ENCODE measurements at regions not wholly inside any gene's neighbourhood (a gene's known extent, or its start where the extent isn't known, plus 50 kb on each side); places are given as distances from the start of the nearest gene placed in this dataset.
"Not testable (repeated sequence)": the region's sequence is repeated elsewhere in the genome, so short reads cannot be mapped to it uniquely, and the experiment has no call there.

- DNase-seq (ENCODE audit: low read depth in 2 of 3, low spot score in 2 of 3), result no peak
These were observed 740.2 kb upstream of the ZNF608 start for GRCh38 chr5:125486634-125487033.

DNA sequence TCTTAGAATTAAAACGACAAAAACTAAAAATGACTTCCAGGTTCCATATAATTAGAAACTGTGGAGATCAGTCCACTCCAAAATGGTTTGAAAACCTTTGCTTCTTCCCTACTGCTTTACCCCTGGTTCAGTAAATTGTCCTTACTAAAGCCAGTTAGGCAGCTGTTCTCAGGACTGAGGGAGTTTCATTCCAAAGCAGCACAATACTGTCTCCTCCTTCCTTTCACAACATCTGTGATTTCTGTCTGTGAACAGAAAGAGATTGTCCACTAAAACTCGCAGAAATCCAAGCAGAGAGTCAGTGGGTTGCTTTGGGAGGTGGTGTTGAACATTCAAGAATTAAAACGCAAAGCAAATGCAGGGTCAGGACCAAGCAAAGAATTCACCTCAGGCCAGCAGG is 740.8 kb upstream of the ZNF608 start:
- DNase-seq (ENCODE audit: low read depth in 2 of 3, low spot score in 2 of 3), result no peak

DNA sequence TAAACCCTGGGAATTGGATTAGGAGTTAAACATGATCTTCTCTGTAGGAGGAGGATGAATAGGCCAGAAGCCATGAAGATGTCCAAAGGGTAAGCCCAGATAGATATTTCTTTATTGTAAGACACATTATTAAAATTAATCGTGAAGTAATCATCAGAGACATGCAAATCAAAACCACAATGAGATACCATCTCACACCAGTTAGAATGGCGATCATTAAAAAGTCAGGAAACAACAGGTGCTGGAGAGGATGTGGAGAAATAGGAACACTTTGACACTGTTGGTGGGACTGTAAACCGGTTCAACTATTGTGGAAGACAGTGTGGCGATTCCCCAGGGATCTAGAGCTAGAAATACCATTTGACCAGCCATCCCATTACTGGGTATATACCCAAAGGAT is 741.2 kb upstream of the ZNF608 start:
- DNase-seq (ENCODE audit: low read depth in 2 of 3, low spot score in 2 of 3), result not testable (repeated sequence)

DNA sequence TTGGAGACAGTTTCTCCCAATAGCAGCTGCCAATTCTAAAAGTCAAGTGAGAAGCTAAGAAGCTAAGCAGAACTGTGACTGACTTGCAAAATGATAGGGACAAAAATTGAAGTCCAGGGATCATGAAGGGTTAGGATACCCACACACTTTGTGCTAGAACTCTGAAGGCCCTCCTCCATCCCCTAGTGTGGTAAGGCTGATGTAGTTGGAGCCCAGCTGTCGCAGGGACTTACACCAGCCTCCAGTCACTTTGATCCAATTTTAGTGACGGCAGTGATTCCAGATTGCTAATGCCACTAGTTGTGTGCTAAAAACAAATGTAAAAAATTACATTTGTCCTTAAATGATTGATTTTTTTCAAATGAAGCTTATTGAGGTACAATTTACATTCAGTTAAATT is 742.7 kb upstream of the ZNF608 start:
- no peak for DNase-seq (ENCODE audit: low read depth in 2 of 3, low spot score in 2 of 3)

DNA sequence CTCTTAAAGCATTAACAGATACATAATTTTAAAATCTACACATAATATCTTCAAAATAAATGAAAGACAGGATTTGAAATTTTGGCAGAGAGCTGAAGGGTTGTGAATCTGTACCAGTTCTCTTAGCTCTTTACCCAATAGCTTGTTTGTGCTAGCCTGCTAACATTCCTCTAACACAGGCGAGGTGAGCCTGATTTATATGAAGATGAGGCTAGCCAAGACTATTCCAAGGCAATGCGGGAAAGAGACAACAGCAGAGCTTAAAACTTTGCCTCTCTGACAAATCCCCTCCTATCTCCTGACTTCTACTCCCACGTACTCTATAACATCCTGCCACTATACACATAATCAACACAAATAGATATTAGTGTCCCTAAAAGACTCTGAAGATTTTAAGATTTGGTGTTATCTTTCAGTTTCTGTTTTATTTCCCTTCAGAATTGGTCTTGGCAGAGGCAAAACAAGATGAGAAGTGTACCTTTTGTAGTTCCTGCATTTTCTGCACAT is 745.6 kb upstream of the ZNF608 start:
- DNase-seq (ENCODE audit: low read depth in 2 of 3, low spot score in 2 of 3), result no peak

- DNase-seq (ENCODE audit: low read depth in 2 of 3, low spot score in 2 of 3), result no peak
These were observed 746.5 kb upstream of the ZNF608 start for GRCh38 chr5:125492977-125493376.

GRCh38 chr5:125496393-125496792 is 750.0 kb upstream of the ZNF608 start:
- DNase-seq (ENCODE audit: low read depth in 2 of 3, low spot score in 2 of 3), result no peak

DNA sequence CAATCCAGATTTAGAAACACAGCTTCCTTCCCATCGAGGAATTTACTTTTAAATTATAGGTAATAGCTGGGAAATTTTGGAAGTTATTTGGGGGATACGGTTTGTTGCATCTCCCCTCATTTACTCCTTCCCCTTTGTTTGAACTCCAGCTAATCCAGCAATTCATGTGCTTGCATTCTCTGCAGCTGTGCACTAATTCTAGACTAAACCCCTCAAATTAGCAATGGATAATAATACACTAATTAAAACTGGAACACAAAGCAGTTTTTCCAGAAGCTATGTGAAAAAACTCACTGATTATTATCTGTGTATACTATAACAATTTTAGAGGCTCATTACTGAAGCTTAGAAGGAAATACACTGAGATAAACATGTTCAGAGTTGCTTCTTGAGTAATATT is 751.2 kb upstream of the ZNF608 start:
- DNase-seq (ENCODE audit: low read depth in 2 of 3, low spot score in 2 of 3), result no peak

- DNase-seq (ENCODE audit: low read depth in 2 of 3, low spot score in 2 of 3), result no peak
These were observed 753.3 kb upstream of the ZNF608 start for GRCh38 chr5:125499636-125500332.

GRCh38 chr5:125501396-125501795 is 755.0 kb upstream of the ZNF608 start:
- DNase-seq (ENCODE audit: low read depth in 2 of 3, low spot score in 2 of 3), result no peak

DNA sequence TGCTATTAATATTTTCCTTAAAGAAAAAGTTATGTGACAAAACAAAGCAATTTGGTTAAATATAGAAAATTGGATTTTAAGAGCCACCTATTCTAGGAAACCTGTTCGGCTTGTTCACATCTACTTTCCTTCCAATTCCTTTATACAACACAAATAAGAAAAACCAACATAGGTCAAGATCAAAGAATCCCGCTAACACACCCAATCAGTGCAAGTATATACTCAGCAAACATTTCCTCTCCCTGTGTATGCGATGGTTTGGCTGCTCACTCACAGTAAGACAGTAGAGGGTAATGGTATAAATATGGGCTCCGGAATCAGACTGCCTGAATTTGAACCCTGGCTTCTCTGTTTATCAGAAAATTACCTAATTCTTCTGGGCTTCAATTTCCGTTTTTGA is 757.5 kb upstream of the ZNF608 start:
- DNase-seq (ENCODE audit: low read depth in 2 of 3, low spot score in 2 of 3), result no peak

DNA sequence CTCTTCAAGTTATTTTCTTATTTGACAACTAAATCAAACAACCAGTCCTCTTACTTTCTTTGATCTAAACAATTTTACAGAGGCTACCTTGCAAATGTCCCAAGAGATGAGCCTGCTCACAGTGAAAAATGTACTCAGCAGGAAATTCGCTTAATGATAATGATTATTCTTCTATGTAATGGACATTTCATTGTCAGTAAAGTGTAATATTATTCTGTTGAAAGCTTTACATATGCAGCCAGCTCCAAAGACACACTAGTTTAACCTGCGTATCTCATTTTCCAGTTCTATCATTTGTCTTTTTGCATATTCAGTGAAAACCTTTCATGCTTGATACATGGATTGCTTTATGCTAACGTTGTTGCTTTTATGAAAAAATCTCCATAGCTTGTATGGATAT is 758.7 kb upstream of the ZNF608 start:
- no peak for DNase-seq (ENCODE audit: low read depth in 2 of 3, low spot score in 2 of 3)

- no peak for DNase-seq (ENCODE audit: low read depth in 2 of 3, low spot score in 2 of 3)
These were observed 759.7 kb upstream of the ZNF608 start for GRCh38 chr5:125506124-125506523.

DNA sequence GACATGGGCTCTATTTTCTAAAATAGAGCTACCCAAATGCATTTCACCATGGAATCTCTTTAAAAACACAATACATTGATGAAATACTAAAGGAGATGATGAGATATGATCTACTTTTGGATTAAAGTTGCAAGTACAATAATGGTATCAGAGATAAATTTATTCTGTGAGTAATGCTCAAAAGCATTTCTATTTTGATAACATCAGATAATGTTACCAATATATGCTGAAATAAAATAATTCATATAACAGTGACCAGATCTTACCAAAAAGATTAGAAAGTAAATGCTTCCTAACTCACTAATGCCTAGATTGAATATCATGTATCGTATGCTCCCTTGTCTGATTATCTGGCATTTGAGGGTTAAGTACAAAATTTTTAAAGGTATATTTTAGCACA is 761.8 kb upstream of the ZNF608 start:
- no peak for DNase-seq (ENCODE audit: low read depth in 2 of 3, low spot score in 2 of 3)

DNA sequence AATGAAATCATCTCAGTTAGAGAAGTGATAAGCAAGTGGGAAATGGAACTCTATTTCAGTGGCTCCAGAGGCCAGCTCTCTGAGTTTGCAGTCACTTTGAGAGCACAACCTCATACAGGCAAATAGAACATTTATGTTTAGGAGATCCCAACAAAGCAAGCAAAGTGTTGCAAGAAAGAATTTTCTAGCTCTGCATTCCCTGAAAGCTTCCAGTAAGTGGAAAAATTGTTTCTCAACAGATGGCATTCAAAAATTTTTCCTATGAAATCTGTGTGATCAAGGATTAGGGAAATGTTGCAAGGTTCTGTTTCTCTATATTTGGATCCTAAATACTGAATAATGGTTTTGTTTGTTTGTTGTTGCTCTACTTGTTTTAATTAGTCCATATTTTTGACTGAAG is 764.2 kb upstream of the ZNF608 start:
- DNase-seq (ENCODE audit: low read depth in 2 of 3, low spot score in 2 of 3), result no peak

- no peak for DNase-seq (ENCODE audit: low read depth in 2 of 3, low spot score in 2 of 3)
These were observed 771.6 kb upstream of the ZNF608 start for GRCh38 chr5:125517973-125518550.

DNA sequence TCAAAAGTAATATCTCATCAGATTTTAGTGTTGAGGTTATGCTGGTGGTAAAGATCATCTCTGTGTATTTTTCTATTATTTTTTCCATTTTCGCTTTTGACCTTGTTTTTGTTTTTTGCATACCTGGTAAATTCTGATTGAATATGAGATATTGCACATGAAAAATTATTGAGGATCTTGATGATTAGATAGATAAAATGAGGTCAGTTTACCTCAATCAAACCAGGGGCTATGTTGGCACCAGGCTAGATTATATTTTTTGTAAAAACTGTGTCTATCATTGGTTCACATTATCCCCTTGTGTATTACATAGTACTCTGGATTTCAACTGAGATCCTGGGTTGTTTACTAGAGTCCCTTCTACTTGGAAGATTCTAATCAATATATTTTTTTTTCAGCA is 774.9 kb upstream of the ZNF608 start:
- no peak for DNase-seq (ENCODE audit: low read depth in 2 of 3, low spot score in 2 of 3)

- DNase-seq (ENCODE audit: low read depth in 2 of 3, low spot score in 2 of 3), result no peak
These were observed 778.9 kb upstream of the ZNF608 start for GRCh38 chr5:125525356-125525755.

- DNase-seq (ENCODE audit: low read depth in 2 of 3, low spot score in 2 of 3), result no peak
These were observed 780.5 kb upstream of the ZNF608 start for GRCh38 chr5:125526966-125527365.

DNA sequence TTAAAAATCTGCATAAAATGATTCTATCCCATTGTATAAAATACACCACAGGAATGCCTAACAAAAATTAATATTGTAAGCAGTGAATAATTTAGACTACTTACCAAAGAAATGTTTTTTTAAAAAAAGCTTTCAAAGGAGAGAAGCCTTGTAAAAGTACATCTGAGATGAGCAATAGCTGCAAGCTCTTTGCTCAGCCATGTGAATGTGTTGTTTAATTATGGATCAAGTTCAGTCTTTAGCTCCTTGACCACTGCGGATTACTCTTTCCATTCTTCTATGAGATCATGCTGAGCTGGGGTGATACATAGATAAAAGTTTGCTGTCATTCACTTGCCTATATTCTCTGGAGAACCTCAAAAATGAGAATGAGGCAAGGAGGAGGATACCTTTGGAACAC is 782.4 kb upstream of the ZNF608 start:
- no peak for DNase-seq (ENCODE audit: low read depth in 2 of 3, low spot score in 2 of 3)

GRCh38 chr5:125530833-125531615 is 784.6 kb upstream of the ZNF608 start:
- no peak for DNase-seq (ENCODE audit: low read depth in 2 of 3, low spot score in 2 of 3)

- no peak for DNase-seq (ENCODE audit: low read depth in 2 of 3, low spot score in 2 of 3)
These were observed 789.7 kb upstream of the ZNF608 start for GRCh38 chr5:125536095-125536494.
